SK-N-DZ (cell line): ENCODE measurements at regions not wholly inside any gene's neighbourhood (a gene's known extent, or its start where the extent isn't known, plus 50 kb on each side); places are given as distances from the start of the nearest gene placed in this dataset.
"Not testable (repeated sequence)": the region's sequence is repeated elsewhere in the genome, so short reads cannot be mapped to it uniquely, and the experiment has no call there.

ENCODE experiments used
- DNase-seq: peaks from one replicate; pipeline ENCODE4 v3.0.0-alpha.2; 2015; ENCODE audit warnings: low spot score

- DNase-seq, result peak; percentile 16
Observed at GRCh38 chr17:20633268-20634059, 53.9 kb downstream of the CDRT15L2 start.

GRCh38 chr17:20640147-20640546 lies 60.6 kb downstream of the CDRT15L2 start:
- not testable (repeated sequence) for DNase-seq

GRCh38 chr17:20646661-20647272 lies 67.2 kb downstream of the CDRT15L2 start:
- not testable (repeated sequence) for DNase-seq

- DNase-seq, result not testable (repeated sequence)
Observed at GRCh38 chr17:20649097-20649767, 69.7 kb downstream of the CDRT15L2 start.

GRCh38 chr17:20651022-20651421 lies 71.5 kb downstream of the CDRT15L2 start:
- not testable (repeated sequence) for DNase-seq

DNA sequence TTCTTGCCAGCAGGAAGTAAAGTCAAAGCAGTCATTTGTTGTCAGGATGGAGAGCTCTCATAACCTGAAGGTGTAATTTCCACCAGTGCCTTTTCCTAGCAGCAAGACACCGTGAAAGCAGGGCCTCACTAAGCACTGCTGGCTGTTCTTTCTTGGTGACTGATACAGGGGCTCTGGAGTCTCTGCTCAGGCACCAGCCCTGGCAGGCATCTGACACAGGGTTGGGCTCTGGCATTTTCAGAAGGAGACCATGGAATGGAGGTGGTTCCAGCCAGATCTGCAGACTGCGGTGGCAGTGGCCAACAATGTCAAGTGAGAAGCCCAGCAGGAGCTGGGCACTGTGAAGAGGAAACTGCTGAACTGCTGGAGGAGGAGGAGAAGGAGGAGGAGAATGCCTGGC lies 72.2 kb downstream of the CDRT15L2 start:
- DNase-seq, result not testable (repeated sequence)

DNA sequence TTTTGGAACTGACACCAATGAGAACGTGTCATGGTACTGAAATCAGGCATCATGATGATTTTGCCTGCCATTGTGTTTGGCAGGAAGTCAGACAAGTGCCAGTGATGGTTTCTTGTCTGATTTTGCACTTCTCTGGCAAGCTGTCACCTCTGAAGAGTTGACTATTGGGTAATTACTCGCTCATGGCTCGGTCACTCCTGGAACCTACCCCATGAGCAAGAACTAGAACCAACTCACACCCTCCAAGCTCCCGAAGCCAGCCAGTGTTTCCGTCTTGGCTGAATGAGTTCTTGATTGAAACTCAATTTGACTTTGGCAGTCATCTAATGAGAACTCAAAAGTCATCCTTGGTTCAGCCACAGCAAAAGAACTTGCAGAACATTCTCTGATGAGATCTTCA lies 73.9 kb downstream of the CDRT15L2 start:
- DNase-seq, result not testable (repeated sequence)

- DNase-seq, result not testable (repeated sequence)
Observed at GRCh38 chr17:20654114-20654513, 74.6 kb downstream of the CDRT15L2 start.

DNA sequence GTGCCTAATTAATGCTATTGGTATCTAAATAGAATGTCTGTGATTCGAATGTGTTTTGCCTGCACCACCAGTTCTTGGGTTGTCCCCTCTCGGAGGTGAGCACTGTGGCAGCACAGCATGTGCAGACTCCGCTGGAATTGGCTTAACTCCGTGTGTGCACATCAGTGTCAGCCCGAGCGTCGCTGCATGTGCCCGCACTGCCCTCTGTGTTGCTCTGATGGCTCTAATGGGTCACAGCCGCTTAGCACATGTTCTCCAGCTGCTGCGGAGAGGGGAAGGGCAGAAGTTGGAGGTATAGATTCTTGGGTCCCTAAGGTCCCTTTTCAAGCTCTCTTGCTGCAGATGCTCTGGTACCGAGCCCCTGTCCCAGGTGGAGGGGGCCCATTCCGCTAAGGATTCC lies 75.1 kb downstream of the CDRT15L2 start:
- not testable (repeated sequence) for DNase-seq

GRCh38 chr17:20665103-20665955 lies 85.8 kb downstream of the CDRT15L2 start:
- not testable (repeated sequence) for DNase-seq

GRCh38 chr17:20666689-20667088 lies 87.2 kb downstream of the CDRT15L2 start:
- DNase-seq, result not testable (repeated sequence)

GRCh38 chr17:20667712-20668111 lies 88.2 kb downstream of the CDRT15L2 start:
- not testable (repeated sequence) for DNase-seq

GRCh38 chr17:20668316-20668715 lies 88.8 kb downstream of the CDRT15L2 start:
- not testable (repeated sequence) for DNase-seq

DNA sequence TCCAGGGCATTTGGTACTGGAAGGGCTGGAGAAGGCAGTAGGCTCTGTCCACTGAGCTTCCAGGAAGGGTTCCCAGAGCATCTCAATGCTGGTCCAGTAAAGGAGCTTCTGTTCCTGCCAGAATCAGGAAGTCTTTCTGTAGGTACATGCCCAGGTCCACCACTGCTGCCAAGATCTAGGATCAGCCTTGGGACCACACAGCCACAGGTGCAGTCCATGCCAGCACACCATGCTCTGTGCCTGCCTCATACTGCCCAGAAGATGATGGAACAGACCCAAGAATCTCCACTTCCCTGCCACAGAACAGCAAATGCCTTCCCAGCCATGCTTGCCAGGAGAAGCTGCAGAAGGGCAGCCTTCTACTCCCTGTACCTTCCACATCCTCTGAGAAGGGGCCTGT lies 89.3 kb downstream of the CDRT15L2 start:
- not testable (repeated sequence) for DNase-seq

DNA sequence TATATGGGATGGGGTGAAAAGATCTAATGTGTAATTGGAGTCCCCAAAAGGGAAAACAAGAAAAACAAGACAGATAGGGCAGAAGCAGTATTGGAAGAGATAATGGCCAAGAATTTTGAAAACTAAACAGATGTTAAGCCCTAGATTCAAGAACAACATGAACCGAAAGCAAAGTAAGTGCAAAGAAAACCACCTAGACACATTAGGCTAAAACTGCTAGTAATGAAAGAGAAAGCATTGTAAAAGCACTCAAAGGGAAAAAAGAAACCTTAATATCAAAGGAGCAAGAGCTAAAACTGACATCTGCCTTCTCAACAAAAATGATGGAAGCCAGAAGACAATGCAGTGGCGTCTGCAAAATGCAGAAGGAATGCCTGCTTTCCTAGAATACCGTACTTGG lies 91.0 kb downstream of the CDRT15L2 start:
- DNase-seq, result not testable (repeated sequence)

DNA sequence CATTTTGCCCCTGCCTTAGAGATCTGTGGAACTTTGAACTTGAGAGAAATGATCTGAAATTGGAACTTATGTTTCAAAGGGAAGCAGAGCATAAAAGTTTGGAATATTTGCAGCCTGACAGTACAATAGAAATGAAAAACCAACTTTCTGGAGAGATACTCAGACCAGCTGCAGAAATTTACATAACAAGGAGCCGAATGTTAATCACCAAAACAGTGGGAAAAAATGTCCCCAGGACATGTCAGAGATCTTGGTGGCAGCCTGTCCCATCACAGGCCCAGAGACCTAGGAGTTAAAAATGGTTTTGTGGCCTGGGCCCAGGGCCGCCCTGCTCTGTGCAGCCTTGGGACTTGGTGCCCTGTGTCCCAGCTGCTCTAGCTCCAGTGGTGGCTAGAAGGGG lies 94.8 kb downstream of the CDRT15L2 start:
- DNase-seq, result not testable (repeated sequence)

DNA sequence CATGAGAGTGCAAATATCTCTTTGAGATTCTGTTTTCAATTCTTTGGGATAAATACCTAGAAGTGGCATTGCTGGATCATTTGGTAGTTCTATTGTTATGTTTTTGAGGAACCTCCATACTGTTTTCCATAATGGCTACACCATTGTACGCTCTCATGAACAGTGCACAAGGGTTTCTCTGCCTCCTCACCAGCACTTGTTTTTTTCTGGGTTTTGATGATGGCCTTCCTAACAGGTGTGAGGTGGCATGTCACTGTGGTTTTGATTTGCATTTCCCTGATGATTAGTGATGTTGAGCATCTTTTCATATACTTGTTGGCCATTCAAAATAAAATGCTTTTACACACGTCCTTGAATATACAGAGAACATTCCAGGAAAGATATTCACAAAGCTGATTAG lies 96.2 kb downstream of the CDRT15L2 start:
- DNase-seq, result not testable (repeated sequence)

DNA sequence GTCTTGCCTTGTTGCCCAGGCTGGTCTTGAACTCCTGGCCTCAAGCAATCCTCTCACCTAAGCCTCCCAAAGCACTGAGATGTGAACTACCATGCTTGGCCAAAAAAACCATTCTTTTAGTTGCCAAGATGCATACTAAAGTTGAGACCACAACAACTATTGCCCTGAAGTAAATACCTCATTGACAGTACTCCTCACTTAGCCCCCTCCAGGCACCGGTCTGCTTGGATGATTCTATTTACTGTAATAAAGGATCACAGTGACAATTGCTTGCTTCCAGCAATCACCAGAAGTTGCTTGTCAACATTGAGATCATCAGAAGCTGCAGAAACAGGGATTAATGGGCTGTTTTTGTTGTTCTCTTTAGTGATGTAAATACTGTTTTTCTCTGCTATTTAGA lies 97.1 kb downstream of the CDRT15L2 start:
- DNase-seq, result not testable (repeated sequence)

GRCh38 chr17:20677469-20677868 lies 97.9 kb downstream of the CDRT15L2 start:
- DNase-seq, result not testable (repeated sequence)

DNA sequence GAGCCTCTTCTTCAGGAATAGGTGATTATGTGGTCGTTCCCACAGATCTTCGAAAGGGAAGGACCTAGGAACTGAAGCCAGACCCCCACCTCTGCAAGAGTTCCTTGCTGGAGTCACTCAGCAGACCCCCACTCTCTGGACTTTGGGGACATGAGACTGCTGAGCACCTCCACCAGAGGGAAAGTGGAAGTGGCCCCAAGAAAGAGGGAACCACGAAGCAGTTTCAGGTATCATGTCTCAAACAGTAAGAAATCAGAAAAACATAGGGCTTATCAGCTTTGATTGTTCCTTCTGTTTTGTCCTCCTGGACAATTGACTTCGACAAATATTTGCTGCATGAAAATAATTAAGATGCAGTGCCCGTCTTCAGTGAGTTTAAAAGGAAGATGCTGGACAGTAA lies 98.9 kb downstream of the CDRT15L2 start:
- not testable (repeated sequence) for DNase-seq
